Activated T-cell treated with anti-CD3 and anti-CD28 coated beads, Interleukin-2, amount 50 U/mL, for 4 hours (primary cell): ENCODE measurements at regions not wholly inside any gene's neighbourhood (a gene's known extent, or its start where the extent isn't known, plus 50 kb on each side); places are given as distances from the start of the nearest gene placed in this dataset.

Source experiments
- ATAC-seq, 2 donors: fragments of 200-7000 bp; cut with Tn5 transposase; one replicate each; pipeline ENCODE4 v1.10.0; 2021
- DNase-seq: peaks from one replicate; pipeline ENCODE4 v3.0.0-alpha.2; 2020
- H3K27me3 Mint-ChIP-seq: one replicate; pipeline ENCODE4 v1.8.0; 2021; ENCODE audit warnings: low read depth, mixed read lengths
- H3K36me3 Mint-ChIP-seq: one replicate; pipeline ENCODE4 v1.8.0; 2022; ENCODE audit warnings: mixed read lengths; ENCODE audit not compliant: insufficient read depth
- H3K4me1 Mint-ChIP-seq: one replicate; pipeline ENCODE4 v1.8.0; 2021; ENCODE audit warnings: low read depth, mixed read lengths
- H3K4me3 Mint-ChIP-seq: one replicate; pipeline ENCODE4 v1.8.0; 2021; ENCODE audit warnings: mild to moderate bottlenecking, moderate library complexity, mixed read lengths
- H3K9me3 Mint-ChIP-seq: one replicate; pipeline ENCODE4 v1.8.0; 2021; ENCODE audit warnings: mixed read lengths

DNA sequence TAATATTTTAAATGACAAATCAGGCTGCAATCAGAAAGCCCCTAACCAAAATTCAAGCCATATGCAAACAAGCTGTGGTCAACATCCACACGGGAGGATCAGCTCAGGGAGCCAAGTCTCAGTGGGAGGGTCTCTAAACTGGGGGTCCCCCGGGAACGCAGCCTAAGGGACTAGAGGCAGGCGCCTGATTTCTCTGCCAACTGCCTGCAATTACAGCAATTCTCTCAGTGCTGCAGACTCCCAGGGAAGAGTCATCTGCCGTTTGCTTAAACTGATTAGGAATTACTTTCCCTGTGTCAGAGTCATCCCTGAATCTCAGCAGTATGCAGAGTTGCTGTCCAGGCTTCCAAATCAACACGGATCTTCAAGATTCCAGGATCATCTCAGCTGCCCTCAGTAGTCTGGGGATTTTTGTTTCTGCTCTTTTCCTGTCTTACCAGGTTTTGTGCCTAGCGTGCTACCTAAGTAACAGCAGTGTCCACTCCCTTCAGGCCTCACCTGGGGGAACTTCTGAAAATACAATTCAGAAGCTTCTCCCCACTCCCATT, 247.8 kb downstream of the RRAGC start:
- no peak overlapping the region for H3K4me3 Mint-ChIP-seq

GRCh38 chr1:38609166-38610025, 250.2 kb downstream of the RRAGC start:
- no peak for DNase-seq
- Mint-ChIP-seq H3K4me1 (no peaks in the 10 kb centered on the region), H3K4me3 (no peak overlapping the region), H3K9me3 (no peaks in the 10 kb centered on the region), H3K36me3 (no peaks in the 10 kb centered on the region), H3K27me3 (peaks cover 13% of the 10 kb centered on the region)
- ATAC-seq, result no peak

More for the DNA sequence above, 247.8 kb downstream of the RRAGC start:
- ATAC-seq (no peak), DNase-seq (no peak)
- no peaks in the 10 kb centered on the region for H3K36me3 Mint-ChIP-seq
- peaks cover 13% of the 10 kb centered on the region for H3K9me3 Mint-ChIP-seq
- peaks cover 12% of the 10 kb centered on the region for H3K27me3 Mint-ChIP-seq
- no peaks in the 10 kb centered on the region for H3K4me1 Mint-ChIP-seq

GRCh38 chr1:38608202-38608864, 251.2 kb downstream of the RRAGC start:
- Mint-ChIP-seq H3K4me1 (no peaks in the 10 kb centered on the region), H3K4me3 (no peak overlapping the region), H3K27me3 (peaks cover 13% of the 10 kb centered on the region), H3K9me3 (no peaks in the 10 kb centered on the region), H3K36me3 (no peaks in the 10 kb centered on the region)
- DNase-seq, result no peak
- ATAC-seq, result no peak

DNA sequence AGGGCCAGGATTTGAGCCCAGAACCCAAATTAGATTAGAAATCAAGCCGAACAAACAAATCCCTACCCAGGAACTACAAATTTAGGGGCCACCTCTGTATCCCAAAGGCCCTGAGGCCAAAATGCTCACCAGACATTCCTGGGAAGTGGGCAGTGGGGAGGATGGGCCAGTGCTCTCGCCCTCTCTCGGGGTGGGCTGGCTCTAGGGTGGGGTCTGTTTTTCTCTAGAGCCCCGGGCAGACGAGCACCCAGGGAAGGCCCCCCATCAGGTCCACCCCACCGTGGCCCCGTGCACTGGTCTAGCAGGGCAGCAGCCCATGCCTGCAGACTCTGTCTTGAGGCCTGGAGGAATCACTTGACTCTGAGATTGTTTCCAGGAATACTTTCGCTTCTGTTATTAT, 252.0 kb downstream of the RRAGC start:
- ATAC-seq (no peak), DNase-seq (no peak)
- H3K36me3 Mint-ChIP-seq, result no peaks in the 10 kb centered on the region
- peaks cover 7% of the 10 kb centered on the region for H3K27me3 Mint-ChIP-seq
- H3K9me3 Mint-ChIP-seq, result no peaks in the 10 kb centered on the region
- no peak overlapping the region for H3K4me3 Mint-ChIP-seq
- H3K4me1 Mint-ChIP-seq, result no peaks in the 10 kb centered on the region

DNA sequence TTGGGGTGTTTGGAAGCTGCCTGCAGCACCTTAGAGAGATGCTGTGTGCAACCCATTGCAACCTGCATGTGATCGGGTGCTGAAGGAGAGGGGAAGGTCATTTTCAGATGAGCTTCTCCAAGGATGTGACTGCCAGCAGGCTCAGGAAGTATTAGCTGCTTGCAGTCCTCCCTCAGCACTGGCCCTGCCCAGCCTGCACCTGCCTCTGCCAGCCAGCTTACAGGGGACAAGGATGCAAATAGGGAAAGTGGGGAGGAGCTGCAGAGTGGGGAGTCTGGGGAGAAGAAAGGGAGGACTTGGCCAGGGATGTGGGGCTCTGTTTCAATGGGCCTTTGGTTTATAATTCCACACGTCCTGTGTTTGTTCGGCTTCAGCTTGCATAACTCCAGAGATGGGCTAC, 254.5 kb downstream of the RRAGC start:
- Mint-ChIP-seq H3K27me3 (peaks cover 10% of the 10 kb centered on the region), H3K9me3 (no peaks in the 10 kb centered on the region), H3K36me3 (no peaks in the 10 kb centered on the region), H3K4me3 (no peak overlapping the region), H3K4me1 (no peaks in the 10 kb centered on the region)
- no peak for ATAC-seq
- no peak for DNase-seq

- Mint-ChIP-seq H3K9me3 (no peaks in the 10 kb centered on the region), H3K4me1 (no peaks in the 10 kb centered on the region), H3K27me3 (peaks cover 8% of the 10 kb centered on the region), H3K4me3 (no peak overlapping the region), H3K36me3 (no peaks in the 10 kb centered on the region)
- ATAC-seq (no peak), DNase-seq (no peak)
These were observed 255.7 kb downstream of the RRAGC start for GRCh38 chr1:38603907-38604306.

GRCh38 chr1:38600905-38601304, 258.7 kb downstream of the RRAGC start:
- Mint-ChIP-seq H3K4me1 (no peaks in the 10 kb centered on the region), H3K4me3 (no peak overlapping the region), H3K27me3 (peaks cover 12% of the 10 kb centered on the region), H3K9me3 (no peaks in the 10 kb centered on the region), H3K36me3 (no peaks in the 10 kb centered on the region)
- DNase-seq (no peak), ATAC-seq (no peak)

GRCh38 chr1:38600286-38600685, 259.3 kb downstream of the RRAGC start:
- peaks cover 12% of the 10 kb centered on the region for H3K27me3 Mint-ChIP-seq
- H3K9me3 Mint-ChIP-seq, result peaks cover under 1% of the 10 kb centered on the region
- H3K4me1 Mint-ChIP-seq, result no peaks in the 10 kb centered on the region
- ATAC-seq, result no peak
- no peaks in the 10 kb centered on the region for H3K36me3 Mint-ChIP-seq
- DNase-seq, result no peak
- no peak overlapping the region for H3K4me3 Mint-ChIP-seq

GRCh38 chr1:38598118-38598517, 261.5 kb downstream of the RRAGC start:
- no peaks in the 10 kb centered on the region for H3K4me1 Mint-ChIP-seq
- peaks cover 10% of the 10 kb centered on the region for H3K9me3 Mint-ChIP-seq
- DNase-seq (no peak), ATAC-seq (no peak)
- no peak overlapping the region for H3K4me3 Mint-ChIP-seq
- no peaks in the 10 kb centered on the region for H3K36me3 Mint-ChIP-seq
- H3K27me3 Mint-ChIP-seq, result peaks cover 17% of the 10 kb centered on the region

DNA sequence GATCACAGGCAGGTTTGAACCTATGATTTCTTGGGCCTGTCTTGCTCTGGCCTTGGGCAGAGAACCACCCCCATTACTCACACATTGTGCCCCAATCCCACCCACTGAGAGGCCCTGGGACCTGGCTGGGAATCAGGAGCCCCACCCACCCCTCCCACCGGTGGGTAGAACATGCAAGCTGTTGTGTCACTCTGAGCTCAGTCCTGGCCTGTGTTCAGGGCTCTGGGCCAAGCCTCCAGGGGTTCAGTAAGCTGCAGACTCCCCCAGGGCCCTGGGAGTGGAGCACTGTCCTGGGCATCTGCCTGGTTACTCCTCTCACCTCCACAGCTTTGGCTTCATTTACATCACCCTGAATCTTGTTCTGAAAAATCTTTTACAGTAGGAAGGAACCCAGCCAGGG, 270.5 kb downstream of the RRAGC start:
- ATAC-seq, result no peak
- Mint-ChIP-seq H3K9me3 (peaks cover 4% of the 10 kb centered on the region), H3K27me3 (peaks cover 4% of the 10 kb centered on the region), H3K4me3 (no peak overlapping the region), H3K4me1 (peaks cover 3% of the 10 kb centered on the region), H3K36me3 (no peaks in the 10 kb centered on the region)
- DNase-seq, result no peak

DNA sequence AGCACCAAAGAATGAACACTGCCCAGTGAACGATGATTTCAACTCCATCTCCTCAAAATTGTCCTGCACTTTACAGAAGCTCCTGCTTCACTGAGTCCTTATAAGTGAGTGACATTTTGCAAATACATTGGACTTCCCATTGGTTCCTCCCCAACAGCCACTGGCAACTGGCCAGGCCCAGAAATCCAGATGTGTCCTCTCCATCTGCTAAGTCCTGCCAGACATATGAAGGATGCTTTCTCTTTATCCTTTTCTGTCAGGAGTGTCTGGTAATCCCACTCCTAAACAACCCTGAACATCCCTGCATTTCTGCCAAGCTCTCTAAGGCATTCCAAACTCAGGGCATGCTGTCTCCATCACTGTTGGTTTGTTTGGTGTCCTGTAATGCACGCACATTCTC, 271.8 kb downstream of the RRAGC start:
- Mint-ChIP-seq H3K4me1 (peaks cover 3% of the 10 kb centered on the region), H3K9me3 (peaks cover 4% of the 10 kb centered on the region), H3K27me3 (no peaks in the 10 kb centered on the region), H3K36me3 (no peaks in the 10 kb centered on the region), H3K4me3 (no peak overlapping the region)
- DNase-seq (no peak), ATAC-seq (no peak)

- Mint-ChIP-seq H3K4me3 (no peak overlapping the region), H3K9me3 (no peaks in the 10 kb centered on the region), H3K4me1 (peaks cover 3% of the 10 kb centered on the region), H3K36me3 (no peaks in the 10 kb centered on the region), H3K27me3 (no peaks in the 10 kb centered on the region)
- peak; percentile 40 for DNase-seq
- peak; percentile 63 to 69 for ATAC-seq
These were observed 272.5 kb downstream of the RRAGC start for GRCh38 chr1:38586993-38587646.

- Mint-ChIP-seq H3K4me3 (no peak overlapping the region), H3K9me3 (no peaks in the 10 kb centered on the region), H3K27me3 (peaks cover 8% of the 10 kb centered on the region), H3K4me1 (peaks cover 3% of the 10 kb centered on the region), H3K36me3 (no peaks in the 10 kb centered on the region)
- ATAC-seq (no peak), DNase-seq (no peak)
These were observed 273.6 kb downstream of the RRAGC start for GRCh38 chr1:38585971-38586370.

DNA sequence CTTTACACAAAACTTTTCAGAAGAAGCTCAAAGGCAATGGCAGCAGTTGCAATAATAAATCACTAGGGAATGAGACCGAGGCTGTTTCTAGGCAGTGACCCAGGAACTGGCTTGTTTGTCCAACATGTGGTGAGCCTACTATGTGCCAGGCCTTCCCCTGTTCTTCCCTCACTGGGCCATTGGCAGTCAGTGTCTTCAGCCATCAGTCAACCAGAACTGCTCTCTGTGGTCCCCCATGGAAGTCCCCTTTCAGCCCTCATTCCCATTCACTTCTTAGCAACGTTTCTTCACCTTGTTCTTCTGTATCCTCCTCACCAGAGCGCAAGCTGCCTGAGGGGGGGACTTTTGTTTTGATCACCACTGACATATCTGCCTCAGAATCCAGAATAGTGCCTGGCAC, 274.1 kb downstream of the RRAGC start:
- no peaks in the 10 kb centered on the region for H3K9me3 Mint-ChIP-seq
- DNase-seq, result no peak
- H3K4me3 Mint-ChIP-seq, result no peak overlapping the region
- no peaks in the 10 kb centered on the region for H3K36me3 Mint-ChIP-seq
- H3K4me1 Mint-ChIP-seq, result peaks cover 3% of the 10 kb centered on the region
- H3K27me3 Mint-ChIP-seq, result peaks cover 11% of the 10 kb centered on the region
- no peak for ATAC-seq
